Fibroblast of the conjunctiva (primary cell): ENCODE measurements at regions not wholly inside any gene's neighbourhood (a gene's known extent, or its start where the extent isn't known, plus 50 kb on each side); places are given as distances from the start of the nearest gene placed in this dataset.

Experiments
- DNase-seq: peaks from one replicate; pipeline ENCODE4 v3.0.0-alpha.2; 2010; ENCODE audit warnings: low read depth

GRCh38 chr10:124227055-124227975 is 133.9 kb upstream of the CHST15 start:
- DNase-seq = no peak

GRCh38 chr10:124226271-124227054 is 133.1 kb upstream of the CHST15 start:
- no peak for DNase-seq

GRCh38 chr10:124225467-124226270 is 132.3 kb upstream of the CHST15 start:
- DNase-seq = no peak

- no peak for DNase-seq
Observed at GRCh38 chr10:124225029-124225466, 131.7 kb upstream of the CHST15 start.

GRCh38 chr10:124224331-124225028 is 131.1 kb upstream of the CHST15 start:
- DNase-seq = no peak

GRCh38 chr10:124223711-124224085 is 130.3 kb upstream of the CHST15 start:
- no peak for DNase-seq

GRCh38 chr10:124222988-124223710 is 129.8 kb upstream of the CHST15 start:
- no peak for DNase-seq

GRCh38 chr10:124222318-124222987 is 129.1 kb upstream of the CHST15 start:
- DNase-seq = no peak

GRCh38 chr10:124221356-124222317 is 128.2 kb upstream of the CHST15 start:
- no peak for DNase-seq

- no peak for DNase-seq
Observed at GRCh38 chr10:124220971-124221355, 127.6 kb upstream of the CHST15 start.

GRCh38 chr10:124220547-124220946 is 127.1 kb upstream of the CHST15 start:
- DNase-seq = no peak

- no peak for DNase-seq
Observed at GRCh38 chr10:124219655-124220054, 126.3 kb upstream of the CHST15 start.

- DNase-seq = no peak
Observed at GRCh38 chr10:124219062-124219461, 125.7 kb upstream of the CHST15 start.

GRCh38 chr10:124217906-124218804 is 124.8 kb upstream of the CHST15 start:
- no peak for DNase-seq

- DNase-seq = no peak
Observed at GRCh38 chr10:124217031-124217430, 123.6 kb upstream of the CHST15 start.

GRCh38 chr10:124214610-124215375 is 121.4 kb upstream of the CHST15 start:
- no peak for DNase-seq

- no peak for DNase-seq
Observed at GRCh38 chr10:124213899-124214510, 120.6 kb upstream of the CHST15 start.
